ENCODE measurements at regions not wholly inside any gene's neighbourhood (a gene's known extent, or its start where the extent isn't known, plus 50 kb on each side); places are given as distances from the start of the nearest gene placed in this dataset.

DNA sequence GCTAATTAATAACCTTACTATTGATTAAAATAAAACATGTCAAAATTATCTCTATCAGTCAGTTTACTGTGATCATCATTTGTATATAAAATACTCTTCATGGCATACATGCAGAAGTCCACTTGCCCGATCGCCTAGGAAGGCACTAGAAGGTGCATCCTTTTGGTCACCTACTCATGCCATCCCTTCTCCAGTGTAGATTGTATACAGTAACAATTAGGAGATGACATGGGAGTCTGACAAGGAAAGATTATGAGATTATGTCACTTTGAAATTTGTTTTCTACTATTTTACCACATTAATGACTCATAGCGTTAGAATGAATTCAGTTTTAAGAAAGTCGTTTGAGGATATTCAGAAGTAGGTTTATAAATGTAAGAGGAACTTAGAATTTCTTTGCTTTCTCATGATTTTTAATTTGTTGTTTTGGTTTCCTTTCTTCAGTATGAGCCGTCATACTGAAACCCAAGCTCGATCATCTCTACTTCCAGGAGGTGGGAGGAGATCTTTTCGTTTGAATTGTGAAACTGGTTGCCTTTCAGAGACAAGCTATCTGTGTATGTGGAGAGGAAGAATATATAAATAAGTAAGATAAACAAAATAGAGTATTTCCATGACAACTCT, 51.1 kb upstream of the UNC5C start:
- TF ChIP-seq, protein P1, sequence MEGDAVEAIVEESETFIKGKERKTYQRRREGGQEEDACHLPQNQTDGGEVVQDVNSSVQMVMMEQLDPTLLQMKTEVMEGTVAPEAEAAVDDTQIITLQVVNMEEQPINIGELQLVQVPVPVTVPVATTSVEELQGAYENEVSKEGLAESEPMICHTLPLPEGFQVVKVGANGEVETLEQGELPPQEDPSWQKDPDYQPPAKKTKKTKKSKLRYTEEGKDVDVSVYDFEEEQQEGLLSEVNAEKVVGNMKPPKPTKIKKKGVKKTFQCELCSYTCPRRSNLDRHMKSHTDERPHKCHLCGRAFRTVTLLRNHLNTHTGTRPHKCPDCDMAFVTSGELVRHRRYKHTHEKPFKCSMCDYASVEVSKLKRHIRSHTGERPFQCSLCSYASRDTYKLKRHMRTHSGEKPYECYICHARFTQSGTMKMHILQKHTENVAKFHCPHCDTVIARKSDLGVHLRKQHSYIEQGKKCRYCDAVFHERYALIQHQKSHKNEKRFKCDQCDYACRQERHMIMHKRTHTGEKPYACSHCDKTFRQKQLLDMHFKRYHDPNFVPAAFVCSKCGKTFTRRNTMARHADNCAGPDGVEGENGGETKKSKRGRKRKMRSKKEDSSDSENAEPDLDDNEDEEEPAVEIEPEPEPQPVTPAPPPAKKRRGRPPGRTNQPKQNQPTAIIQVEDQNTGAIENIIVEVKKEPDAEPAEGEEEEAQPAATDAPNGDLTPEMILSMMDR (conservative IDR thresholded peaks at IDR 0.05) = no peak
- TF ChIP-seq EZH2 (IDR thresholded peaks at IDR 0.05; ENCODE audit: low read depth) = no peak
